IgD-negative memory B cell (primary cell): ENCODE measurements at regions not wholly inside any gene's neighbourhood (a gene's known extent, or its start where the extent isn't known, plus 50 kb on each side); places are given as distances from the start of the nearest gene placed in this dataset.

ENCODE experiments used
- H3K27ac Mint-ChIP-seq, 3 donors: one replicate each; pipeline ENCODE4 v1.8.0; 2020 to 2022; ENCODE audit warnings: mild to moderate bottlenecking in 3 of 3, mixed read lengths in 3 of 3, moderate library complexity in 1 of 3
- H3K27me3 Mint-ChIP-seq: one replicate; pipeline ENCODE4 v1.8.0; 2021; ENCODE audit warnings: mixed read lengths
- H3K36me3 Mint-ChIP-seq: one replicate; pipeline ENCODE4 v1.8.0; 2020; ENCODE audit warnings: mild to moderate bottlenecking, mixed read lengths
- H3K4me1 Mint-ChIP-seq, 3 donors: one replicate each; pipeline ENCODE4 v1.8.0; 2020 to 2022; ENCODE audit warnings: mixed read lengths in 3 of 3, mild to moderate bottlenecking in 1 of 3
- H3K4me3 Mint-ChIP-seq, 4 donors: one replicate each; pipeline ENCODE4 v1.8.0; 2020 to 2022; ENCODE audit warnings: mild to moderate bottlenecking in 4 of 4, mixed read lengths in 4 of 4, moderate library complexity in 3 of 4
- H3K9me3 Mint-ChIP-seq, 3 donors: one replicate each; pipeline ENCODE4 v1.8.0; 2020 to 2021; ENCODE audit warnings: mixed read lengths in 3 of 3, mild to moderate bottlenecking in 1 of 3

GRCh38 chr1:38787041-38787440 lies 72.5 kb downstream of the RRAGC start:
- Mint-ChIP-seq H3K9me3 (peaks cover 0 to 2% (median 0%) of the 10 kb centered on the region in 3 donors), H3K4me3 (peak overlapping the region in 1 of 4 donors; percentile 68), H3K27me3 (peaks cover 50% of the 10 kb centered on the region), H3K4me1 (no peaks in the 10 kb centered on the region), H3K36me3 (no peaks in the 10 kb centered on the region), H3K27ac (no peak overlapping the region)

- peaks cover 56% of the 10 kb centered on the region for H3K27me3 Mint-ChIP-seq
- H3K4me1 Mint-ChIP-seq = no peaks in the 10 kb centered on the region
- H3K27ac Mint-ChIP-seq = peak overlapping the region in 1 of 3 donors; percentile 11
- no peak overlapping the region for H3K4me3 Mint-ChIP-seq
- H3K36me3 Mint-ChIP-seq = no peaks in the 10 kb centered on the region
- no peaks in the 10 kb centered on the region for H3K9me3 Mint-ChIP-seq
These were observed 73.5 kb downstream of the RRAGC start for GRCh38 chr1:38786040-38786436.

- Mint-ChIP-seq H3K27me3 (peaks cover 50% of the 10 kb centered on the region), H3K4me1 (no peaks in the 10 kb centered on the region), H3K27ac (peak overlapping the region in 1 of 3 donors; percentile 11), H3K36me3 (no peaks in the 10 kb centered on the region), H3K4me3 (no peak overlapping the region), H3K9me3 (no peaks in the 10 kb centered on the region)
These were observed 74.1 kb downstream of the RRAGC start for GRCh38 chr1:38785285-38786039.

- H3K9me3 Mint-ChIP-seq = no peaks in the 10 kb centered on the region
- no peak overlapping the region for H3K27ac Mint-ChIP-seq
- H3K27me3 Mint-ChIP-seq = peaks cover 43% of the 10 kb centered on the region
- H3K4me1 Mint-ChIP-seq = no peaks in the 10 kb centered on the region
- H3K36me3 Mint-ChIP-seq = no peaks in the 10 kb centered on the region
- H3K4me3 Mint-ChIP-seq = no peak overlapping the region
These were observed 74.9 kb downstream of the RRAGC start for GRCh38 chr1:38784452-38785284.

- H3K9me3 Mint-ChIP-seq = no peaks in the 10 kb centered on the region
- H3K4me1 Mint-ChIP-seq = no peaks in the 10 kb centered on the region
- no peaks in the 10 kb centered on the region for H3K36me3 Mint-ChIP-seq
- H3K27ac Mint-ChIP-seq = no peak overlapping the region
- peaks cover 41% of the 10 kb centered on the region for H3K27me3 Mint-ChIP-seq
- peak overlapping the region in 1 of 4 donors; percentile 67 for H3K4me3 Mint-ChIP-seq
These were observed 75.8 kb downstream of the RRAGC start for GRCh38 chr1:38783640-38784229.

GRCh38 chr1:38781872-38782617 lies 77.5 kb downstream of the RRAGC start:
- no peaks in the 10 kb centered on the region for H3K4me1 Mint-ChIP-seq
- no peak overlapping the region for H3K27ac Mint-ChIP-seq
- H3K36me3 Mint-ChIP-seq = no peaks in the 10 kb centered on the region
- H3K27me3 Mint-ChIP-seq = peaks cover 31% of the 10 kb centered on the region
- no peak overlapping the region for H3K4me3 Mint-ChIP-seq
- H3K9me3 Mint-ChIP-seq = no peaks in the 10 kb centered on the region

- Mint-ChIP-seq H3K36me3 (no peaks in the 10 kb centered on the region), H3K4me1 (no peaks in the 10 kb centered on the region), H3K27me3 (peaks cover 29% of the 10 kb centered on the region), H3K27ac (no peak overlapping the region), H3K9me3 (no peaks in the 10 kb centered on the region), H3K4me3 (no peak overlapping the region)
These were observed 79.4 kb downstream of the RRAGC start for GRCh38 chr1:38780133-38780532.

- Mint-ChIP-seq H3K9me3 (no peaks in the 10 kb centered on the region), H3K4me1 (no peaks in the 10 kb centered on the region), H3K36me3 (no peaks in the 10 kb centered on the region), H3K27me3 (peaks cover 26% of the 10 kb centered on the region), H3K4me3 (no peak overlapping the region), H3K27ac (no peak overlapping the region)
These were observed 80.1 kb downstream of the RRAGC start for GRCh38 chr1:38779491-38779890.

GRCh38 chr1:38778521-38778920 lies 81.1 kb downstream of the RRAGC start:
- Mint-ChIP-seq H3K9me3 (no peaks in the 10 kb centered on the region), H3K36me3 (no peaks in the 10 kb centered on the region), H3K4me3 (no peak overlapping the region), H3K4me1 (no peaks in the 10 kb centered on the region), H3K27me3 (peaks cover 17% of the 10 kb centered on the region), H3K27ac (no peak overlapping the region)

- Mint-ChIP-seq H3K27me3 (peaks cover 17% of the 10 kb centered on the region), H3K4me1 (no peaks in the 10 kb centered on the region), H3K4me3 (no peak overlapping the region), H3K36me3 (peaks cover 2% of the 10 kb centered on the region), H3K9me3 (no peaks in the 10 kb centered on the region), H3K27ac (no peak overlapping the region)
These were observed 81.5 kb downstream of the RRAGC start for GRCh38 chr1:38778051-38778450.

GRCh38 chr1:38777464-38777957 lies 82.1 kb downstream of the RRAGC start:
- Mint-ChIP-seq H3K27me3 (peaks cover 14% of the 10 kb centered on the region), H3K9me3 (no peaks in the 10 kb centered on the region), H3K27ac (no peak overlapping the region), H3K4me1 (no peaks in the 10 kb centered on the region), H3K4me3 (no peak overlapping the region), H3K36me3 (peaks cover 2% of the 10 kb centered on the region)

GRCh38 chr1:38776466-38777065 lies 83.0 kb downstream of the RRAGC start:
- peaks cover 2% of the 10 kb centered on the region for H3K36me3 Mint-ChIP-seq
- no peak overlapping the region for H3K4me3 Mint-ChIP-seq
- H3K4me1 Mint-ChIP-seq = no peaks in the 10 kb centered on the region
- H3K9me3 Mint-ChIP-seq = no peaks in the 10 kb centered on the region
- peaks cover 10% of the 10 kb centered on the region for H3K27me3 Mint-ChIP-seq
- H3K27ac Mint-ChIP-seq = no peak overlapping the region

- Mint-ChIP-seq H3K9me3 (no peaks in the 10 kb centered on the region), H3K4me3 (no peak overlapping the region), H3K27me3 (peaks cover 11% of the 10 kb centered on the region), H3K4me1 (no peaks in the 10 kb centered on the region), H3K36me3 (peaks cover 2% of the 10 kb centered on the region), H3K27ac (no peak overlapping the region)
These were observed 84.3 kb downstream of the RRAGC start for GRCh38 chr1:38775175-38775845.

GRCh38 chr1:38773483-38773882 lies 86.1 kb downstream of the RRAGC start:
- Mint-ChIP-seq H3K27me3 (peaks cover 13% of the 10 kb centered on the region), H3K9me3 (no peaks in the 10 kb centered on the region), H3K27ac (no peak overlapping the region), H3K4me1 (no peaks in the 10 kb centered on the region), H3K4me3 (no peak overlapping the region), H3K36me3 (peaks cover 2% of the 10 kb centered on the region)
